Muscle of leg (tissue), 3 donors: ENCODE measurements at regions not wholly inside any gene's neighbourhood (a gene's known extent, or its start where the extent isn't known, plus 50 kb on each side); places are given as distances from the start of the nearest gene placed in this dataset.

Experiments used
- DNase-seq: peaks from one replicate; pipeline ENCODE4 v3.0.0; 2013
- H3K27ac ChIP-seq: one replicate; pipeline ENCODE4 v1.5.1; 2013; ENCODE audit warnings: mild to moderate bottlenecking, low read length, control low read depth
- H3K27me3 ChIP-seq: one replicate; pipeline ENCODE4 v1.6.1; 2013; ENCODE audit warnings: low read length; ENCODE audit not compliant: control insufficient read depth, insufficient read depth
- H3K36me3 ChIP-seq: one replicate; pipeline ENCODE4 v1.6.1; 2013; ENCODE audit warnings: low read length; ENCODE audit not compliant: control insufficient read depth, insufficient read depth
- H3K4me1 ChIP-seq: one replicate; pipeline ENCODE4 v1.6.1; 2013; ENCODE audit warnings: low read length; ENCODE audit not compliant: control insufficient read depth, insufficient read depth
- H3K4me3 ChIP-seq: one replicate; pipeline ENCODE4 v1.5.1; 2013; ENCODE audit warnings: low read length, control low read depth
- H3K9me3 ChIP-seq: replicated peaks from 2 replicates; pipeline ENCODE4 v1.6.1; 2013; ENCODE audit warnings: low read depth, low read length; ENCODE audit not compliant: control insufficient read depth
- WGBS: methylation state at CpG from one replicate; pipeline ENCODE4 v1.1.5; 2013; ENCODE audit warnings: missing lambda C conversion rate; ENCODE audit not compliant: insufficient coverage; 5-methylcytosine and 5-hydroxymethylcytosine counted together

DNA sequence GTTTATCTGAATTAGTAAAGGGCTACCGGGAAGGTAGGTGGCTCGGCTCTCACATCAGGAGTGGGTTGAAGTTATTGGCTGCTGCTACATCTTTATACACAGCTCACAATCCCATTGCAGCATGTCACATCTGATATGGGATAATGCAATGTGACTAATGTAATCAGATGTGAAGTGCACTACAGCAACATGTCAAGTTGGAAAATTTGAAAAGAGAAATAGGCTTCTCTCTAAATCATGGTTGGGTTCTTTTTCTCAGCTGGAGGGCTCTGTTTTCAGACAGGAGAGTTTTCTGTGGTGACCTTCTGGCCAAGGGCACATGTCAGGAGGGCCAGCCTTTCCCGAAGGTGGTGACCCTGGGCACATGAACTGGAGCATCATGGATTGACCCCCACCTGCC, 337.5 kb downstream of the HRH4 start:
- 71% methylated on average over 1 of the region's 3 CpGs for WGBS
- no peaks in the 10 kb centered on the region for H3K36me3 ChIP-seq
- DNase-seq = no peak
- H3K27ac ChIP-seq = no peak overlapping the region
- H3K4me3 ChIP-seq = no peak overlapping the region
- H3K27me3 ChIP-seq = no peaks in the 10 kb centered on the region
- H3K9me3 ChIP-seq = no peaks in the 10 kb centered on the region
- H3K4me1 ChIP-seq = no peaks in the 10 kb centered on the region

DNA sequence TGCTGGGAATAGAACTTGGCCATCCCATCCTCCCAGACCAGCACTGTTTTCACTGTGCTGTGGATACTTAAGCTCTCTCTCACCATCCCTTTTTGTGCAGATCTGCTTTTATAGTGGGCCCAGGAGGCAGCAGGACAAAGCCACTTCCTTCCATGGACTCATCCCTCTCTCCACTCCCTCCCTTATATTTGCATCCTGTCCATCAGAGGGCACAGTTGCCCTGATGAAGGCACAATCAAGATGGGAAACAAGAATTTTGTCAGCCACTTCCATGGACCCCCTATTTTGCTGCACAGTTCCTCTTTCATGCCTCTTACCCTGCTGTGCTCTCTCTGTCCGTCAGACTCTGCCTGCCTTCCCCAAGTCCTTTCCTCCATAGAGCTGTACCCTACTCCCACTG, 338.7 kb downstream of the HRH4 start:
- 60% methylated on average over 1 of the region's 1 CpG for WGBS
- H3K9me3 ChIP-seq = no peaks in the 10 kb centered on the region
- no peaks in the 10 kb centered on the region for H3K27me3 ChIP-seq
- DNase-seq = no peak
- H3K27ac ChIP-seq = no peak overlapping the region
- H3K4me3 ChIP-seq = no peak overlapping the region
- no peaks in the 10 kb centered on the region for H3K4me1 ChIP-seq
- H3K36me3 ChIP-seq = no peaks in the 10 kb centered on the region

DNA sequence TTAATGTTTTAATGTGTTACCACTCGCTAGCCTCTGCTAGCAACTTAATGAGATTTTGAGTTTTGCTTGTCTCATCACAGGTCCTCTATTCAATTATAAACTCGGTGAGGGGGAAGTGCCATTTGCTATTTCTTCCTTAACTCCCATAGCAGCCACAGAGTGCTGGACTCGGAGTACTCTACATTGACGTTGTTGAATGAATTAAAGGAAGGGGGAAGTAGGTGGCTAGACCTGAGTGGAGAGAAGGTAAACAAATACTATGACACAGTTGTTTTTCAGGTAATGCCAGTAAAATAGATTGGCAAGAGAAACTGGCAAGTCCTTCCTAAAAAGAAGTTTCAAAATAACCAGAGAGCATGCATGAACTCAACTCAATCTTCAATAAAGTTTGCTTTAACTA, 339.3 kb downstream of the HRH4 start:
- Histone ChIP-seq H3K27me3 (no peaks in the 10 kb centered on the region), H3K9me3 (no peaks in the 10 kb centered on the region), H3K4me1 (no peaks in the 10 kb centered on the region), H3K27ac (no peak overlapping the region), H3K36me3 (no peaks in the 10 kb centered on the region), H3K4me3 (no peak overlapping the region)
- DNase-seq = no peak
- WGBS = 0% methylated on average over 1 of the region's 4 CpGs

DNA sequence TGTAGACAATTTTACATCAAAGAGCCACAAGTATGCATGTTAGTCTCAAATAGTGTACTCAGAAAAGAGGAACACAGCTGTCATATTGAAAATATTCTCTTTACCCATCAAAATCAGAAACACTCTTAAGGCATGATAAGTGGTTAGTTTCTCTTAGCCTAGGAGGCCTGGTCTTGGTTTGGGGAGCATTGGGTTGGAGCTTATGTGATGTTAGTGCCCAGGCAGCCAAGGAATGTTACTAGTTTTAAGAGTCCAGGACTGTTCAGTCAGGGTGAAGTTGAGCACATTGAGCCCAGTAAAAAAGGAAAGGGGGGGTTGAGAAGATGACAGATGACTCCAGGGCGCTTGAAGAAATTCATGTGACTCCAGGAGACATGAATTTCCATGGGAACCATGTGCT, 340.6 kb downstream of the HRH4 start:
- Histone ChIP-seq H3K4me3 (no peak overlapping the region), H3K27ac (no peak overlapping the region), H3K9me3 (no peaks in the 10 kb centered on the region), H3K4me1 (no peaks in the 10 kb centered on the region), H3K27me3 (no peaks in the 10 kb centered on the region), H3K36me3 (no peaks in the 10 kb centered on the region)
- no peak for DNase-seq
- WGBS = 40% methylated on average over 1 of the region's 1 CpG

DNA sequence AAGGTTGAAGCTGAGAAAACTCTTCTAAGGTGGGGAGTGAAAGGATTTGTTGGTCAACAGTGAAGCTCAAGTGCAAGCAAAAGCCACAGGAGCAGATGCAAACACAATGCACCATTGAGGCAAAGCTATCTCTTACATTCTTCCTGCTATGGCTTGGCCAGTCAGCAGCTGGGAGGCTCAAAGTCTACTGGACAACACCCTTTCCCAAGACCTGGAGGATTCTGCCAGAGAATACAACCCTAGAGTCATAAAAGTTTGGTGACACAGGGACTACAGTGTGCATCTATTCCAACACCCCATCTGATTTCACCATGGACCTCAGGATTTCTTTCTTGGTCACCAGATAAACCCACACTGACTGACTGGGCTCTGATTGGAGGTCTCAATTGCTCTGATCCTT, 342.0 kb downstream of the HRH4 start:
- no peaks in the 10 kb centered on the region for H3K36me3 ChIP-seq
- H3K4me1 ChIP-seq = no peaks in the 10 kb centered on the region
- H3K4me3 ChIP-seq = no peak overlapping the region
- H3K9me3 ChIP-seq = no peaks in the 10 kb centered on the region
- H3K27ac ChIP-seq = no peak overlapping the region
- no peaks in the 10 kb centered on the region for H3K27me3 ChIP-seq
- DNase-seq = no peak

DNA sequence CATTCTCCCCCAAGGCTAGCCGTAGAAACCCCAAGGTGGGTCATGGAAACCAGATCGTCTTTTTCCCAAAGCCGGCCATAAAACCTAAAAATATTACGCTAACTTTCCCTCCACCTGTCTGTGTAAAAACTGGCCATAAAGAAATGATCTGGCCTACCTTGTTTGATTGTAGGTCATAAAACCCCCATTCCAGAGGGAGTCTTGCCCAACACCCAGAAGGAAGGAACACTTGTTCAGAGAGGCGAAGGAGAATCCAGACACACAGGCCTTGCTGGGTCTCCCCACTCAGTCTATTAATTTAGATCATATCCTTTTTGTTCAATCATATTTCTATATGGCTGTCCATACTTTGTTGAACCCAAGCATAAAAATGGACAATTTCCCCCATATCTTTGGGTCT, 344.7 kb downstream of the HRH4 start:
- Histone ChIP-seq H3K27me3 (no peaks in the 10 kb centered on the region), H3K9me3 (peaks cover 2% of the 10 kb centered on the region), H3K36me3 (no peaks in the 10 kb centered on the region), H3K27ac (no peak overlapping the region), H3K4me1 (peaks cover under 1% of the 10 kb centered on the region), H3K4me3 (no peak overlapping the region)
- WGBS = no CpG with 5 or more reads among the region's 5 CpGs
- DNase-seq = no peak

DNA sequence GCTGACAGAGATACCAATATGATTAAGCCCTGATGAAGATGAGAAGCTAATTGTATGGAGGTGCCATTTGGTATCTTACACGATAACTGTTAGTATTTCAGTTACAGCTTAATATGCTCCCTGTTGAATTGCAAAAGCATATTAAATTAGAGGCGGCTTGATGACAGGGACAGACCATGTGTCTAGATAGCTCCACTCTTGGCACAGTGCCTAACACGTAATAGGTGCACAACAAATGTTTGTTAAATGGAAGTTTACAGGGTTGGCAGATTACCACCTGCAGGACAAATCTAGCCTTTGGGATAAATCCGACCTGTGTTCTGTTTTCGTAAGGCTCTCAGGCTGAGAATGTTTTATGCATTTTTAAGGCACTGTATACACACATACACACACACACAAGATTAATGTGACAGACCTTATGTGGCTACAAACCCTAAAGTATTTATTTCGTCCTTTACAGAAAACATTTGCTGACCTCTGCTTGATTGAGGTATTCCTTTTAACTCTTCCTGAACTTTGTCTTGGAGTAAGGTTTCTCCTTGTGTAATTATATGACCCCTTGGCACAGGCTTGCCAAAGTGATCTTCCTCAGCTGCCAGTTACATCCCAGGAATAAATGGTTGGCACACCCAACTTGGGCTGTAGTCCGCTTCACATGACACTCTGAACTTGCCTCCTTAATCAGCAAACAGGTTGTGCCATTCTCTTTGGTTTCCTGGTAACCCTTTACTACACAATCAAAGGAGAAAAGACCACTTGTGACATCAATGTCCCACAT, 348.9 kb downstream of the HRH4 start:
- 76% methylated on average over 2 of the region's 7 CpGs for WGBS
- peak; percentile 39 for DNase-seq
- H3K27me3 ChIP-seq = no peaks in the 10 kb centered on the region
- peak overlapping the region; percentile 18 for H3K27ac ChIP-seq
- H3K4me3 ChIP-seq = no peak overlapping the region
- peaks cover 2% of the 10 kb centered on the region for H3K9me3 ChIP-seq
- H3K4me1 ChIP-seq = peaks cover 14% of the 10 kb centered on the region
- no peaks in the 10 kb centered on the region for H3K36me3 ChIP-seq

DNA sequence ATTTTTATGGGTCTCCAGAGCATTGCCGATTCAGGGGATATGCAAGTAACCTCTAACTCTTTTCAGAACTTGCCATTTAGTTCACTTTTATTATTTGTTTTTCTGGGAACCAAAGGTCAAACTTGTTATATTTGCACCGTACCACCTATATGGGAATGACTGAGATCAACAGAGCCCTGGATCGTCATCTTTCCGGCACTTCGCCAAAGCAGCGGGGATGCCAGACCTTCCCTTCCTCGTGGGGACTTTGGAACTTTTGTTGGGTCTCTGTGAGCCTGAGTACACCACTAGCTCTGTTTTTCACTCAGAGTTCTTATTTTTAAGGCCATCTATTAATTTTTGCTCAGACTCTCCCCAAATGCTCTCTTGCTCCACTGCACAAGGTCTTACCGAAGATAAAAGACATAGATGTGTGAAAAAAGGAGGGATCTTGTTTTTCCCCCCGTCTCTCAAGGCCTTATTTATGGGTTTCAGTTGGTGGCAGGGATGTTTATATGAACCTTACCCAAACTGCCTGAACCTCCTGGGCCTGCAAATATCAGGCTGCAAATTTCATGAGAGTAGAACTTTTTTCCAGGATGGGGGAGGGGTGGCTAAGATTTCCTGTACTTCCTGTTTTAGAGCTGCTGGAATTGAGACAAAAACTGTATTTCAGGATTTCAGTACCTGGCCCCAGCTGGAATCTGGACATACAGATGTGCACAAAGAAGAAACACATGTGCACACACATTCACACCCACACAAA, 350.3 kb downstream of the HRH4 start:
- 44% methylated on average over 6 of the region's 9 CpGs for WGBS
- H3K9me3 ChIP-seq = peaks cover 2% of the 10 kb centered on the region
- DNase-seq = peak; percentile 33
- H3K36me3 ChIP-seq = no peaks in the 10 kb centered on the region
- H3K4me1 ChIP-seq = peaks cover 14% of the 10 kb centered on the region
- no peaks in the 10 kb centered on the region for H3K27me3 ChIP-seq
- H3K27ac ChIP-seq = no peak overlapping the region
- H3K4me3 ChIP-seq = no peak overlapping the region

DNA sequence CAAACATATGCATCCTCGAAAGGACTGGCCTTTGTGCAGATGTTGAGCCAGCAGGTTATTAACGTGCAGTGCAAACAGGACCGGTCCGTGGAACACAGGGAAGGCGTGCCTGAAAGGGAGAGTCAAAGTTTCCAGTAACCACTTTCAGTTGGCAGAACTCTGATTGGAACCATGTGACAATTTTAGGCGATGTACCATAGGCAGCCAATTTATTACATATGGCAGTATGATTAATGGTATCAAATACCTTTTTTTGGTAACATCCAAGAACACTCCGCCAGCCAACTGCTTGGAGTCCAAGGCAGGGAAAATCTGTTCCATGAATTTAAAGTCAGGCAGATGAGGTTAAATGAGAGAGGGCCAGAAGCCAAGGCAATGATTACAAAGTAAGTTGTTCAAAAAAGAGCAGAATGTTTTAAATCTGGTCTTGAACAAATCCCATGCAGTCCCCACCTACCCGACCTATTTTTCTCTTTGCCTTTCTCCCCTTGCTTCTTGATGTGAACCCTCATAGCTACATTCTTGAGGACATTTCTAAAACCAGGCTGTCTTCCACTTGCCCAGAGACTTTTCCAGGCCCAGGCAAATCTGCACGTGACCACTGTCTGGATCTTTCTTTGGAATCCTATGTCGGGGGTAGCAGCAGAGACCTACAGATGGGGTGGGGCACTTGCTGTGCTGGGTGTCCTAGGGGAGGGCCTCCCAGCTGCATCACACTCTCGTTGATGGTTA, 351.7 kb downstream of the HRH4 start:
- peak; percentile 90 for DNase-seq
- no peaks in the 10 kb centered on the region for H3K36me3 ChIP-seq
- no peak overlapping the region for H3K4me3 ChIP-seq
- H3K27me3 ChIP-seq = no peaks in the 10 kb centered on the region
- peaks cover 14% of the 10 kb centered on the region for H3K4me1 ChIP-seq
- peaks cover 2% of the 10 kb centered on the region for H3K9me3 ChIP-seq
- 49% methylated on average over 6 of the region's 11 CpGs for WGBS
- peak overlapping the region; percentile 18 for H3K27ac ChIP-seq

DNA sequence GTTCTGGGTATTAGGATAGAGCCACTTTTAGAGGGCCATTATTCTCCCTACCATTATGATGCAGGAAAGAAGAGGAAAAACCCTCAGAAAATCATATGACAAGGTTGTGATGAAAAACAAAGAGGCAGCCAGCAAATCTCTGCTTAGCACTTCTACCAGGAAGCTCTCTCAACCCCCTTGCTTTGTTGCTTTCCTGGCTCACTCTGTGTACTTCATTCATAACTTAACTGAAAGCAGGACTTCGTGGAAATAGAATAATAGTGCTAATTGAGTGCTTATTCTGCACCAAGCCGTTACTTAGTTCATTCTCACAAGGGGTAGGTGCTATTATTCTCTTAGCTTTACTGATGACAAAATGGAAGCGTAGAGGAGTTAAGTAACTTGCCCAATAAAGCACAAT, 354.1 kb downstream of the HRH4 start:
- no peak overlapping the region for H3K4me3 ChIP-seq
- H3K36me3 ChIP-seq = no peaks in the 10 kb centered on the region
- WGBS = no CpG with 5 or more reads among the region's 3 CpGs
- DNase-seq = no peak
- H3K27ac ChIP-seq = no peak overlapping the region
- H3K4me1 ChIP-seq = peaks cover 16% of the 10 kb centered on the region
- H3K27me3 ChIP-seq = no peaks in the 10 kb centered on the region
- H3K9me3 ChIP-seq = no peaks in the 10 kb centered on the region
